Nephron progenitor cell (in vitro differentiated cells): ENCODE measurements at regions not wholly inside any gene's neighbourhood (a gene's known extent, or its start where the extent isn't known, plus 50 kb on each side); places are given as distances from the start of the nearest gene placed in this dataset.

Source experiments
- DNase-seq: peaks from one replicate; pipeline ENCODE4 v3.0.0; 2021
- H3K27ac Mint-ChIP-seq: 2 replicates; pipeline ENCODE4 v1.8.0; 2021; ENCODE audit warnings: mild to moderate bottlenecking, moderate library complexity, mixed read lengths
- H3K27me3 Mint-ChIP-seq: 2 replicates; pipeline ENCODE4 v1.8.0; 2021; ENCODE audit warnings: mild to moderate bottlenecking, low read depth, mixed read lengths; ENCODE audit not compliant: poor library complexity
- H3K36me3 Mint-ChIP-seq: 2 replicates; pipeline ENCODE4 v1.8.0; 2021; ENCODE audit warnings: low read depth, mixed read lengths
- H3K4me1 Mint-ChIP-seq: 2 replicates; pipeline ENCODE4 v1.8.0; 2021; ENCODE audit warnings: mixed read lengths
- H3K4me3 Mint-ChIP-seq: 2 replicates; pipeline ENCODE4 v1.8.0; 2021; ENCODE audit warnings: mild to moderate bottlenecking, moderate library complexity, mixed read lengths
- H3K9me3 Mint-ChIP-seq: 2 replicates; pipeline ENCODE4 v1.8.0; 2021; ENCODE audit warnings: mild to moderate bottlenecking, moderate library complexity, mixed read lengths
- CTCF ChIP-seq: fragments of 200-600 bp; sonication (generic); IDR thresholded peaks from 2 replicates; pipeline ENCODE4 v1.5.0; 2021; ENCODE audit warnings: antibody characterized with exemption

DNA sequence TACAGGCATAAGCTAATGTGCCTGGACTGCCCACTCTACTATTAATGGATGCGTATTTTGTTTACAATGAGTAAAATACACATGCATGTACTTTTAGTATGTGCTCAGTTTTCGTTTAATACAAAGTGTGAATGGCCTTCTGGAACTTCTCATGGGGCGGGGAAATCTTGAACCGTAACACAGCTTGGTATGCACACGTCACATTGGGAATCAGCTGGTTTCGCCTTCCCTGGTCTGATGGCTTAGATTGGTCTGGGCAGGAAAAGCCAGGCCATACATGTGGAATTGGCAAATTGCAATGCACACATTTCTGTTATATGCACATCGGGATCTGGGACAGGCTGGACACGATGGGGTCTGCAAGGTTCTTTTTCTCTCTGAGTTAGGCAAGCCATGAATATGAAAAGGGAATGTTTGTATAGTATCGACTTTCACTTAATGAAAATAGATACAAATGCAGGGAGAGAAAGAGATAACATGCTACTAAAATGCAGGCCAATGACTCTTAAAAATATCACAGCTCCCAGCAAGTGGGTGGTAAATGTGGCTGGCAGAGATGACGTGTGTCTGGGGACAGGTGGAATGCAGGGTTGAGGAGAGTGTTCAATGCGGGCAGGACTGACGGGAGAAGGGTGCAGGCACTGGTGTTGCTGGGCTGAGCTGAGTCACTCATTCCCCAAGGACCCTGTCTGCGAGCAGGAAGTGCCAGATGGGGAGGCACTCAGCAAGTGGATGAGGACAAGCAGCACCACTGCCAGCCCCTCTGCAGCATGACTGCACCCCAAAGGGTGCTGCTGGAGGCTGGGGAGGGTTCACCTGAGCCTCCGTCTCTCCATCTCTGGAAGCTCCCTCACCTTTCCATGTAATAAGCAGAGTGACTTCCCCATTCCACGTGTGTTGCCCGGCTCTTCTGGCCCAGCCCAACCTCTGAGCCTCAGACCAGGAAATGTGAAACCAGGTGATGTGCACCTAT lies 204.0 kb upstream of the GPR12 start:
- no peak for TF ChIP-seq CTCF
- H3K36me3 Mint-ChIP-seq = no peaks in the 10 kb centered on the region
- no peak for DNase-seq
- H3K9me3 Mint-ChIP-seq = no peaks in the 10 kb centered on the region
- peak overlapping the region; percentile 6 for H3K27ac Mint-ChIP-seq
- H3K4me3 Mint-ChIP-seq = no peak overlapping the region
- H3K27me3 Mint-ChIP-seq = peaks cover 25% of the 10 kb centered on the region
- H3K4me1 Mint-ChIP-seq = peaks cover 50% of the 10 kb centered on the region

DNA sequence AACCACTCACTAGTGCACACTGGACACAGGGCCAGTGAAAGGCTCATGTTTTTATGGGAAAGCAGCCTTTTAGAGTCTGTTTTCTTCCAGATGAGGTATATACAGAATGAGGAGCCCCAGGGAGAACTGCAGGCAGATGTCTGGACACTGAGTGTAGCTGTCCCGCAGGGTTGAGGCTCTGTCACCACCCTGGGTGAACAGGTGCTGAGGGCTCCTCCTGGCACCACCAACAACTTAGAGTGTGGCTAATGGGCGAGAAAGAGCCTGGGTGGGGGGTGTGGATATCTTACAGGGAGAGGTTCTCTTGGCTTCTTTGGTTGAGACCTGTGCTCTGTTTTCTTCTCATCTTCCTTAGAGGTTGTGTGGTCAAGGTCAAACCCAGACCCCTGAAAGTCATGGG lies 202.1 kb upstream of the GPR12 start:
- DNase-seq = no peak
- Mint-ChIP-seq H3K4me1 (peaks cover 33% of the 10 kb centered on the region), H3K36me3 (no peaks in the 10 kb centered on the region), H3K27ac (no peak overlapping the region), H3K4me3 (no peak overlapping the region), H3K9me3 (no peaks in the 10 kb centered on the region), H3K27me3 (peaks cover 24% of the 10 kb centered on the region)
- TF ChIP-seq CTCF = no peak

GRCh38 chr13:26961890-26962615 lies 201.5 kb upstream of the GPR12 start:
- H3K36me3 Mint-ChIP-seq = no peaks in the 10 kb centered on the region
- peaks cover 33% of the 10 kb centered on the region for H3K4me1 Mint-ChIP-seq
- no peaks in the 10 kb centered on the region for H3K9me3 Mint-ChIP-seq
- no peak for DNase-seq
- H3K27me3 Mint-ChIP-seq = peaks cover 22% of the 10 kb centered on the region
- TF ChIP-seq CTCF = no peak
- H3K27ac Mint-ChIP-seq = no peak overlapping the region
- no peak overlapping the region for H3K4me3 Mint-ChIP-seq

GRCh38 chr13:26957182-26957581 lies 196.6 kb upstream of the GPR12 start:
- no peak overlapping the region for H3K4me3 Mint-ChIP-seq
- no peaks in the 10 kb centered on the region for H3K9me3 Mint-ChIP-seq
- H3K4me1 Mint-ChIP-seq = peaks cover 27% of the 10 kb centered on the region
- H3K36me3 Mint-ChIP-seq = no peaks in the 10 kb centered on the region
- H3K27me3 Mint-ChIP-seq = peaks cover 3% of the 10 kb centered on the region
- H3K27ac Mint-ChIP-seq = peak overlapping the region; percentile 31
- no peak for DNase-seq
- TF ChIP-seq CTCF = no peak

GRCh38 chr13:26956522-26957142 lies 196.0 kb upstream of the GPR12 start:
- peaks cover 3% of the 10 kb centered on the region for H3K27me3 Mint-ChIP-seq

More at GRCh38 chr13:26956522-26957142, 196.0 kb upstream of the GPR12 start:
- no peak overlapping the region for H3K27ac Mint-ChIP-seq
- TF ChIP-seq CTCF = no peak
- peaks cover 31% of the 10 kb centered on the region for H3K4me1 Mint-ChIP-seq
- no peak for DNase-seq
- H3K4me3 Mint-ChIP-seq = no peak overlapping the region
- no peaks in the 10 kb centered on the region for H3K36me3 Mint-ChIP-seq
- no peaks in the 10 kb centered on the region for H3K9me3 Mint-ChIP-seq
